Large intestine (tissue), 3 donors: ENCODE measurements at regions not wholly inside any gene's neighbourhood (a gene's known extent, or its start where the extent isn't known, plus 50 kb on each side); places are given as distances from the start of the nearest gene placed in this dataset.

Experiments
- DNase-seq, 2 donors: peaks; one replicate each; pipeline versions ENCODE4 v3.0.0 to v3.0.0-alpha.2; 2013
- H3K27ac ChIP-seq: one replicate; pipeline ENCODE4 v1.5.1; 2013; ENCODE audit warnings: low read length
- H3K27me3 ChIP-seq: 2 replicates; pipeline ENCODE4 v1.6.1; 2013; ENCODE audit warnings: low read length; ENCODE audit not compliant: control insufficient read depth, insufficient read depth
- H3K36me3 ChIP-seq: 2 replicates; pipeline ENCODE4 v1.6.1; 2013; ENCODE audit warnings: low read length; ENCODE audit not compliant: control insufficient read depth, insufficient read depth
- H3K4me1 ChIP-seq: one replicate; pipeline ENCODE4 v1.6.1; 2013; ENCODE audit warnings: low read length; ENCODE audit not compliant: control insufficient read depth, insufficient read depth
- H3K4me3 ChIP-seq: one replicate; pipeline ENCODE4 v1.5.1; 2013; ENCODE audit warnings: low read length
- H3K9me3 ChIP-seq: one replicate; pipeline ENCODE4 v1.6.1; 2013; ENCODE audit warnings: mild to moderate bottlenecking, low read depth, low read length, moderate library complexity; ENCODE audit not compliant: control insufficient read depth
- WGBS: methylation state at CpG from one replicate; pipeline ENCODE4 v1.1.5; 2013; ENCODE audit warnings: low lambda C conversion rate; ENCODE audit not compliant: insufficient coverage; 5-methylcytosine and 5-hydroxymethylcytosine counted together

GRCh38 chr11:27837895-27838563, 137.8 kb upstream of the BDNF start:
- Histone ChIP-seq H3K4me1 (no peaks in the 10 kb centered on the region), H3K36me3 (no peaks in the 10 kb centered on the region), H3K4me3 (no peak overlapping the region), H3K27me3 (peaks cover 4% of the 10 kb centered on the region), H3K9me3 (no peaks in the 10 kb centered on the region), H3K27ac (no peak overlapping the region)
- DNase-seq = no peak
- WGBS = 93% methylated on average over 1 of the region's 2 CpGs

GRCh38 chr11:27830206-27830605, 130.0 kb upstream of the BDNF start:
- H3K4me3 ChIP-seq = no peak overlapping the region
- no peaks in the 10 kb centered on the region for H3K9me3 ChIP-seq
- DNase-seq = no peak
- H3K27me3 ChIP-seq = no peaks in the 10 kb centered on the region
- H3K4me1 ChIP-seq = no peaks in the 10 kb centered on the region
- no CpG with 5 or more reads among the region's 3 CpGs for WGBS
- no peak overlapping the region for H3K27ac ChIP-seq
- H3K36me3 ChIP-seq = no peaks in the 10 kb centered on the region

- Histone ChIP-seq H3K9me3 (no peaks in the 10 kb centered on the region), H3K36me3 (no peaks in the 10 kb centered on the region), H3K4me1 (no peaks in the 10 kb centered on the region), H3K27ac (no peak overlapping the region), H3K27me3 (no peaks in the 10 kb centered on the region), H3K4me3 (no peak overlapping the region)
- no peak for DNase-seq
Measured at GRCh38 chr11:27820249-27820648, 120.0 kb upstream of the BDNF start.

GRCh38 chr11:27816197-27816596, 115.9 kb upstream of the BDNF start:
- Histone ChIP-seq H3K9me3 (no peaks in the 10 kb centered on the region), H3K4me3 (no peak overlapping the region), H3K4me1 (no peaks in the 10 kb centered on the region), H3K36me3 (no peaks in the 10 kb centered on the region), H3K27me3 (no peaks in the 10 kb centered on the region), H3K27ac (no peak overlapping the region)
- no CpG with 5 or more reads among the region's 1 CpG for WGBS
- DNase-seq = no peak

- WGBS = no CpG with 5 or more reads among the region's 2 CpGs
- Histone ChIP-seq H3K36me3 (no peaks in the 10 kb centered on the region), H3K27me3 (no peaks in the 10 kb centered on the region), H3K27ac (no peak overlapping the region), H3K4me1 (no peaks in the 10 kb centered on the region), H3K4me3 (no peak overlapping the region), H3K9me3 (no peaks in the 10 kb centered on the region)
- DNase-seq = no peak
Measured at GRCh38 chr11:27812341-27812740, 112.1 kb upstream of the BDNF start.

- no peak for DNase-seq
- Histone ChIP-seq H3K4me1 (no peaks in the 10 kb centered on the region), H3K27me3 (no peaks in the 10 kb centered on the region), H3K27ac (no peak overlapping the region), H3K4me3 (no peak overlapping the region), H3K9me3 (no peaks in the 10 kb centered on the region), H3K36me3 (no peaks in the 10 kb centered on the region)
- 71% methylated on average over 2 of the region's 2 CpGs for WGBS
Measured at GRCh38 chr11:27807596-27807995, 107.3 kb upstream of the BDNF start.

- no peak for DNase-seq
- Histone ChIP-seq H3K4me1 (no peaks in the 10 kb centered on the region), H3K36me3 (no peaks in the 10 kb centered on the region), H3K27ac (no peak overlapping the region), H3K27me3 (no peaks in the 10 kb centered on the region), H3K4me3 (no peak overlapping the region), H3K9me3 (no peaks in the 10 kb centered on the region)
- 73% methylated on average over 2 of the region's 19 CpGs for WGBS
Measured at GRCh38 chr11:27806122-27806521, 105.9 kb upstream of the BDNF start.

- Histone ChIP-seq H3K4me1 (peaks cover 8% of the 10 kb centered on the region), H3K27ac (peak overlapping the region; percentile 38), H3K9me3 (no peaks in the 10 kb centered on the region), H3K36me3 (no peaks in the 10 kb centered on the region), H3K27me3 (no peaks in the 10 kb centered on the region), H3K4me3 (no peak overlapping the region)
- no CpG with 5 or more reads among the region's 9 CpGs for WGBS
- peak; percentile 53 to 88 for DNase-seq
Measured at GRCh38 chr11:27795955-27796861, 96.0 kb upstream of the BDNF start.

- no CpG with 5 or more reads among the region's 2 CpGs for WGBS
Measured at GRCh38 chr11:27786864-27787263, 86.6 kb upstream of the BDNF start.

GRCh38 chr11:27786331-27786730, 86.1 kb upstream of the BDNF start:
- H3K4me1 ChIP-seq = no peaks in the 10 kb centered on the region
- H3K36me3 ChIP-seq = no peaks in the 10 kb centered on the region
- no peak overlapping the region for H3K27ac ChIP-seq
- WGBS = 93% methylated on average over 2 of the region's 2 CpGs
- no peaks in the 10 kb centered on the region for H3K9me3 ChIP-seq
- DNase-seq = no peak
- peaks cover 2% of the 10 kb centered on the region for H3K27me3 ChIP-seq
- no peak overlapping the region for H3K4me3 ChIP-seq

More at GRCh38 chr11:27786864-27787263, 86.6 kb upstream of the BDNF start:
- no peaks in the 10 kb centered on the region for H3K36me3 ChIP-seq
- no peak for DNase-seq
- H3K27ac ChIP-seq = no peak overlapping the region
- H3K9me3 ChIP-seq = no peaks in the 10 kb centered on the region
- H3K4me1 ChIP-seq = no peaks in the 10 kb centered on the region
- H3K4me3 ChIP-seq = no peak overlapping the region
- H3K27me3 ChIP-seq = peaks cover under 1% of the 10 kb centered on the region
